ENCODE measurements at regions not wholly inside any gene's neighbourhood (a gene's known extent, or its start where the extent isn't known, plus 50 kb on each side); places are given as distances from the start of the nearest gene placed in this dataset.

- TF ChIP-seq CTCF (IDR thresholded peaks at IDR 0.05; ENCODE audit: insufficient read depth, low read length, poor library complexity, severe bottlenecking) (no peak), EZH2phosphoT487 (conservative IDR thresholded peaks at IDR 0.05; ENCODE audit: low read length) (no peak)
Measured at GRCh38 chrX:38989076-38989475, 187.8 kb downstream of the MID1IP1 start.
